ENCODE measurements at regions not wholly inside any gene's neighbourhood (a gene's known extent, or its start where the extent isn't known, plus 50 kb on each side); places are given as distances from the start of the nearest gene placed in this dataset.
"Not testable (repeated sequence)": the region's sequence is repeated elsewhere in the genome, so short reads cannot be mapped to it uniquely, and the experiment has no call there.

DNA sequence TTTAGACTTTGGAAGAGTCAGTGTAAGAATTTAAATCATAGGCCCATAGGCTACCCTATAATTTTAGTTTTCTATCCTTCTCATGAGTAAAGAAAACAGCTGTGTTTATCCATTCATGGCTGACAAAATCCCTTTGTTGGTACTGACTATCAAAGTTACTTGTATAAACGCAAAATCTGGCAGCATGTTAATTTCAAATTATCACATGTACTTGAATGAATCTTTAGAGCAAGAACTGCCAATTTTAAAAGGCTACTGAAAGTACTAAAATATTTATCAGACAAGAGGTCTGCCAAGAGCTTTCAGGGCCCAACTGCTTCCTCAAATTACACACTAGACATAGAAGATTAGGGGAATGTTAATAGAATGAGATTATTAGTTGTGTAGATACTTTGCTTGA, 66.6 kb downstream of the MYL12B start:
- in situ Hi-C loops (cut with MboI; ENCODE audit: low sequenced_read_pairs): no loop called here

DNA sequence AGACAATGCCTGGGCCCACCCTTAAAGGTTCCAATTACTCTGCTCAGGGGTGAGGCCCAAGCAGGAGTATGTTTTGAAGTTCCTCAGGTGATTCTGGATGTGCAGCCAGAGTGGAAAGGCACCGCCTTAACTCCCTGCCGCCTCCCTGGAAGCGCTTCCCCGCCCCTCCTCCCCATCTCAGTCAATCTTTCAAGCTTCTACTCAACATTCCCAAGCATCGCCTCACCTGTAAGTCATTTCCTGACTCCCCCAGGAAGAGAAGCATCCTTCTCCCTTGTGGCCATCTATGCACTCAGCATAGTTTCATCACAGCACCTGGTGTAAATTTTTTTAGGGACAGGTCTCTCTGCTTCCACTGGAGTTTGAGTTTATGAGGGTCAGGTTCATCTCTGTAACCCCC, 67.5 kb downstream of the MYL12B start:
- in situ Hi-C loops (cut with MboI; ENCODE audit: low sequenced_read_pairs): no loop called here

DNA sequence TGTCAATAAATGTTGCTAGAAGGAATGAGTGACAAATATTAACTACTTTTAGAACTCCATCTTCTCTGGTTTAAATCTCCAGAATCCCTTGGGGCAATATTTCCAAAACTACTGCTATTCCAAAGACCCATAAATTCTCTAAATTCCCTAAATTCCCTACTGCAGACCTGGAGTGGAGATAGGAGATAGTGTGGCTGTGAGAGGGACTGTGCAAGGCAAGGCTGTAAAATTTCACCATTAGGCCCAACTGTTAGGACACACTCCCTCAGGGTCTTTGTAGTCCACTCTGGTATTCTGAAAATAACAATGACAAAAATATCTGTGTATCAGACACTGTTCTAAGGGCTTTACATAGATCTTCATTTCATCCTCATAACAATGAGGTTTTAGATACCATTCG, 67.9 kb downstream of the MYL12B start:
- in situ Hi-C loops (cut with MboI; ENCODE audit: low sequenced_read_pairs): no loop called here

- in situ Hi-C loops (cut with MboI; ENCODE audit: low sequenced_read_pairs): no loop called here
Measured at GRCh38 chr18:3330622-3331021, 68.7 kb downstream of the MYL12B start.

GRCh38 chr18:3332376-3332775, 70.4 kb downstream of the MYL12B start:
- in situ Hi-C loops (cut with MboI; ENCODE audit: low sequenced_read_pairs): no loop called here

DNA sequence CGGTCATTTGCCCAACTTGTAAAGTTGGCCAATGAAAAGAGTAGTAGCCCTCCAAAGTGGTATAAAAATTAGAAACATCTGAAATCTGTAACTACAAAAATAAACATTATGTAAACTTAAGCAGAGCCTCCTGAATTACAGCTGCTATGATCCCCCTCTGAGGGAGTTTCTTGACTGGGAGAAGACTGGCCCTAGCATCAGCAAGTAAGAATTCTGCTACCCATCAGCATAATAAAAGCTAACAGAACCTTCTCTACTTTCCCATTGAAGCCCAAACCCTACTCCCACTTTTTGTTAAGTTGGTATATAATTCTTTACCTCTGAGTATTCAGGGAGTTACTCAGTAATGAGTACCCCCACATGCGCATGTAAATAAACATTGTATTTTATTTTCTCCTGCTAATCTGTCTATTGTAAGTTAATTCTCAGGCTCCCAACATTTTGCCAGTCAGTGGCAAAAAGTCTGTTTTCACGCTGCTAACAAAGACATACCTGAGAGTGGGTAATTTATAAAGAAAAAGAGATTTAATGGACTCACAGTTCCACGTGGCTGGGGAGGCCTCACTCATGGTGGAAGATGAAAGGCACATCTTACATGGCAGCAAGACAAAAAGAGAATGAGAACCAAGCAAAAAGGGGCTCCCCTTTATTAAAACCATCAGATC, 71.3 kb downstream of the MYL12B start:
- in situ Hi-C loops (cut with MboI; ENCODE audit: low sequenced_read_pairs): no loop called here

DNA sequence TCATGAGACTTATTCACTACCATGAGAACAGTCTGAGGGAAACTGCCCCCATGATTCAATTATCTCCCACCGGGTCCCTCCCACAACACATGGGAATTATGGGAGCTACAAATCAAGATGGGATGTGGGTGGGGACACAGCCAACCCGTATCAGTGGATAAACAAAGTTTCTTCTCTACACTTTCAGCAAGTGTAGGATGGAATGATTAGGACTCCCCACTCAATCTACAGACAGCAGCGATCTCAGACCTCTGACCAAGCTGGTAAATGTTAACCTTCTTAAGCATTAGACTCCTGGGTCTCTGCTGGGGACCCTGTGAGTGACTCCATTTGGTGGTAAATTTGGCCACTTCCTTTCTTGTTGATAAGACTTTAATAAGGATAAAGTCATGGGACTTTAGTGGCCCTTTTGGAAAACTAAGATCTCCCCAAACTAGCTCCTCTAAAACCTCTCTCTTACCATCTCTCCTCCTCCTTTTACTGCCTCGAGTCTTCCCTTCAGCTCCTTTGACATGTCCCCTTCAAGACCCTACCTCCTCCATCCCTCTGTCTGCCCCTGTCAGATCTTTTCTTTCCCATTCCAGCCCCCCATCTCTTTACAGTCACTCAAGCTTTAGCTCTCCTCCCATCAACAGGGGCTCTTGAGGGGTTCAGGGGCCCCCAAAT, 71.9 kb downstream of the MYL12B start:
- in situ Hi-C loops (cut with MboI; ENCODE audit: low sequenced_read_pairs): no loop called here

GRCh38 chr18:3340015-3340681, 78.2 kb downstream of the MYL12B start:
- in situ Hi-C loops (cut with MboI; ENCODE audit: low sequenced_read_pairs): no loop called here

- in situ Hi-C loops (cut with MboI; ENCODE audit: low sequenced_read_pairs): no loop called here
Measured at GRCh38 chr18:3340682-3341097, 78.8 kb downstream of the MYL12B start.

DNA sequence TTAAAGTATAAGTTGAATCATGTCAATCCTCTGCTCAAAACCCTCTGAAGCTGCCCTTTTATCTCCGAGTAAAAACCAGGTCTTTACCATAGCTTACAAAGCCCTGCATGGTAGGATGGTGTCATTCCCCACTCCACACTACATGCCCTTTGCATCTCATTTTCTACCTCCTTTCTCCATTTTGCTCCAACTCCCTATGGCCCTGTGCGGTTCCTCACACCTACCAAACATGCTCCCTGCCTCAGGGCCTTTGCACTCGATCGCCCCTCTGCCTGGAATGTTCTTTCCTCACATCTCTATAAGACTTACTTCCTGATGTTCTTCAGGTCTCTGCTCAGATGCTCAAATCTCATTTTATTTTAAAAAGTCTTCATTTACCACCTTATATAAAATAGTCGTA, 80.7 kb downstream of the MYL12B start:
- in situ Hi-C loops (cut with MboI; ENCODE audit: low sequenced_read_pairs): no loop called here

DNA sequence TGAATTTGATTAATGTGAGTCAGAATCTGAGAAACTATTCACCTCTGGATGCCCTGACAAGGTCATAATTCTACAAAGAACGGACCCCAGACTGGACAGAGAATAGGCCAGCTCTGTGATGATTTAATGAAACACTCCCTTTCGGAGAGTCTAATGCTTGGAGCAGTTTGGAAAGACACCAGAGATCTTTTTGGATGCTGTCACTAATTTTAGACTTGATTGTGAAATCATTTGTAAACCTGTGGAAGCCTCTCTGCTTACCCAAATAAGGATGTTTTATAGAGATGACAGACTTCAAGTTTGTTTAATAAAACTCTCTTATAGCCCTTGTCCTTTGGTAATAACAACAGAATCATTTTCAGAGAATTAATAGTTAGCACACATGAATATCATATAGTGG, 83.5 kb downstream of the MYL12B start:
- in situ Hi-C loops (cut with MboI; ENCODE audit: low sequenced_read_pairs): no loop called here

GRCh38 chr18:3345885-3346284, 84.0 kb downstream of the MYL12B start:
- in situ Hi-C loops (cut with MboI; ENCODE audit: low sequenced_read_pairs): no loop called here

DNA sequence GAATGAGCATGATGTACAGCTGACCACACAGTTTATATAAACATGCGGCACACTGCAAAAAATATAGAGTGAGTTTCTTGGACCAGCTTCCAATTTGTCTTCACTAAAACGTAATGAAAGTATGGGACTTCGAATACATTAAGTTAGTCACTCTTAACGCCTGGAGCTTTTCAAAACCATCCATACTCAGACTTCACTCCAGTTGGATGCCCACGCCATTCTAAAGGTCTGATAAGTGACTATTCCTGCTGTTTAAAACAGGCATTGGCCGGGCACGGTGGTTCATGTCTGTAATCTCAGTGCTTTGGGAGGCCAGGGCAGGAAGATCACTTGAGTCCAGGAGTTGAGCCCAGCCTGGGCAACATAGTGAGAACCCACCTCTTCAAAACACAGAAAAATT, 84.6 kb downstream of the MYL12B start:
- in situ Hi-C loops (cut with MboI; ENCODE audit: low sequenced_read_pairs): no loop called here

- in situ Hi-C loops (cut with MboI; ENCODE audit: low sequenced_read_pairs): no loop called here
Measured at GRCh38 chr18:3347286-3347803, 85.4 kb downstream of the MYL12B start.

- in situ Hi-C loops (cut with MboI; ENCODE audit: low sequenced_read_pairs): no loop called here
Measured at GRCh38 chr18:3348176-3348575, 86.2 kb downstream of the MYL12B start.

DNA sequence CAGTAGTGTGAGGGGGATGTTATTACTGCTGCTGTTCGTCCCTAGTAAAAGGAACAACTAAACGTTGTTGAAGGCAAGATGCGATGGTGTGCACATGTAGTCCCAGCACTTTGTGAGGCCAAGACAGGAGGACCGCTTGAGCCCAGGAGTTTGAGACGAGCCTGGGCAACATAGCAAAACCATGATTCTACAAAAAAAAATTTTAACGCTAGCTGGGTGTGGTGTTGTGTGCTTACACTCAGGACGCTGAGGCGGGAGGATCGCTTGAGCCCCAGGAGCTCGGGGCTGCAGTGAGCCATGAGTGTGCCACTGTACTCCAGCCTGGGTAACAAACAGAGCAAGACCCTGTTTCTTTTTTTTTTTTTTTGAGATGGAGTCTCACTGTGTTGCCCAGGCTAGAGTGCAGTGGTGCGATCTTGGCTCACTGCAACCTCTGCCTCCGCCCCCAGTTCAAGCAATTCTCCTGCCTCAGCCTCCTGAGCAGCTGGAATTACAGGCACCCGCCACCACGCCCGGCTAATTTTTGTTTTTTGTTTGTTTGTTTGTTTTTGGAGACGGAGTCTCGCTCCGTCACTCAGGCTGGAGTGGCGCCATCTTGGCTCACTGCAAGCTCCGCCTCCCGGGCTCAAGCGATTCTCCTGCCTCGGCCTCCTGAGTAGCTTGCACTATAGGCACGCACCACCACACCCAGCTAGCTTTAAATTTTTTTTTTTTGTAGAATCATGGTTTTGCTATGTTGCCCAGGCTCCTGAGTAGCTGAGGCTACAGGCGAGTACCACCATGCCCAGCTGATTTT, 87.3 kb downstream of the MYL12B start:
- in situ Hi-C loops (cut with MboI; ENCODE audit: low sequenced_read_pairs): not testable (repeated sequence)

DNA sequence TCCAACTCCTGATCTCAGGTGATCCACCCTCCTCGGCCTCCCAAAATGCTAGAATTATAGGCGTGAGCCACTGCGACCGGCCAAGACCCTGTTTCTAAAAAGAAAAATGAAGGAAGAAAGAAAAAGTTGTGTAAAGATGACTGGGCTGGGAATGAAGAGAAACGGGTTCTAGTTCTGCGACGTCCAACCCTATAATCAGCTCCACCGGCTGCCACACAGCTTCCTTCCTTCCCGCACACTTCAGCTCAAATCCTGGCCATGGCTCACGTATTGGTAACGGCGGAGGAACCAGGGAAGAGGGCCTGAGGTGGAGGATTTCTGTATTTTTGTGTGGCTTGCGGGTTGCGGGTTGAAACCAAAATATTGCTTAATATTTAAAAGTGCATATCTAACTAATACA, 88.1 kb downstream of the MYL12B start:
- in situ Hi-C loops (cut with MboI; ENCODE audit: low sequenced_read_pairs): no loop called here

GRCh38 chr18:3350566-3351527, 88.9 kb downstream of the MYL12B start:
- in situ Hi-C loops (cut with MboI; ENCODE audit: low sequenced_read_pairs): no loop called here

DNA sequence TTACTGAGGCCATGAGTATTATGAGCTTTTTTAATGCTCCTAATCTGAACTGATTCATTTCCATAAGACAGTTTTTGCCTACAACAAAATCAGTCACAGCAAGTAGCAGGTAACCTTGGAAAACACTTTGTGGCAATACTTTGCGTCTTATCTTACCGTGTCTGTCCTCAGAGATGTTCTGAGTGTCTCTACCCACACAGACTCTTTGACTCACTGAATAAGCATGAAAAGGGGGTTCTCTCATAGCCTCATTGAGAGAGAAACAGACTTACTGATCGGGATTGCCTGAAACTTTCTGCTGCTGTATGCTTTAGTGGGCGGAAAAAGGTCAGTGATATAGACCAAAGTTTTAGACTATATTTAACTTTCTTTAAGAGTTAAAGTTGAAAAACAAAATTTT, 92.6 kb downstream of the MYL12B start:
- in situ Hi-C loops (cut with MboI; ENCODE audit: low sequenced_read_pairs): no loop called here

- in situ Hi-C loops (cut with MboI; ENCODE audit: low sequenced_read_pairs): no loop called here
Measured at GRCh38 chr18:3356614-3357013, 93.4 kb upstream of the TGIF1 start.
